HG03575 (cell line): ENCODE measurements at regions not wholly inside any gene's neighbourhood (a gene's known extent, or its start where the extent isn't known, plus 50 kb on each side); places are given as distances from the start of the nearest gene placed in this dataset.

Experiments used
- ATAC-seq: cut with Tn5 transposase; IDR thresholded peaks from one replicate; pipeline ENCODE4 v1.9.1; 2021; ENCODE audit not compliant: unreplicated experiment, insufficient number of reproducible peaks, low FRiP score; ENCODE audit errors: extremely low read depth

- no peak for ATAC-seq
Observed at GRCh38 chr7:41811941-41812340, 109.1 kb upstream of the INHBA start.

GRCh38 chr7:41809940-41810576 lies 107.2 kb upstream of the INHBA start:
- peak; percentile 78 for ATAC-seq

GRCh38 chr7:41809529-41809939 lies 106.6 kb upstream of the INHBA start:
- no peak for ATAC-seq

- ATAC-seq = no peak
Observed at GRCh38 chr7:41809116-41809515, 106.2 kb upstream of the INHBA start.

GRCh38 chr7:41808541-41808940 lies 105.7 kb upstream of the INHBA start:
- ATAC-seq = no peak

- ATAC-seq = no peak
Observed at GRCh38 chr7:41803569-41803968, 100.7 kb upstream of the INHBA start.

- ATAC-seq = no peak
Observed at GRCh38 chr7:41796331-41796730, 93.4 kb upstream of the INHBA start.

GRCh38 chr7:41795276-41795833 lies 92.5 kb upstream of the INHBA start:
- ATAC-seq = no peak

GRCh38 chr7:41793556-41793955 lies 90.7 kb upstream of the INHBA start:
- no peak for ATAC-seq

- no peak for ATAC-seq
Observed at GRCh38 chr7:41792120-41792519, 89.2 kb upstream of the INHBA start.

- no peak for ATAC-seq
Observed at GRCh38 chr7:41788556-41788955, 85.7 kb upstream of the INHBA start.

- ATAC-seq = no peak
Observed at GRCh38 chr7:41787651-41788350, 84.9 kb upstream of the INHBA start.

- ATAC-seq = no peak
Observed at GRCh38 chr7:41786944-41787343, 84.1 kb upstream of the INHBA start.

- no peak for ATAC-seq
Observed at GRCh38 chr7:41786404-41786803, 83.5 kb upstream of the INHBA start.

- ATAC-seq = no peak
Observed at GRCh38 chr7:41785840-41786239, 83.0 kb upstream of the INHBA start.

GRCh38 chr7:41785265-41785664 lies 82.4 kb upstream of the INHBA start:
- ATAC-seq = no peak

GRCh38 chr7:41779918-41780317 lies 77.0 kb upstream of the INHBA start:
- ATAC-seq = no peak

GRCh38 chr7:41777894-41778596 lies 75.2 kb upstream of the INHBA start:
- ATAC-seq = no peak

GRCh38 chr7:41774966-41775365 lies 72.1 kb upstream of the INHBA start:
- no peak for ATAC-seq

GRCh38 chr7:41773756-41774155 lies 70.9 kb upstream of the INHBA start:
- no peak for ATAC-seq
